Panc1 (cell line): ENCODE measurements at regions not wholly inside any gene's neighbourhood (a gene's known extent, or its start where the extent isn't known, plus 50 kb on each side); places are given as distances from the start of the nearest gene placed in this dataset.

Experiments
- ATAC-seq: fragments of 200-7000 bp; cut with Tn5 transposase; 2 replicates; pipeline ENCODE4 v1.9.1; 2020; ENCODE audit warnings: mild to moderate bottlenecking, moderate library complexity
- BruUV-seq: library from RNA; stranded (reverse); fragments of 400-500 nt; replicated peaks from 2 replicates; lab custom pipeline; 2021; lab: Mats Ljungman, UMichigan
- CTCF ChIA-PET: fragments of 300-600 bp; sonication (Branson Sonifier 250); formaldehyde crosslinking; loops from one replicate; lab custom pipeline; 2022; ENCODE audit warnings: antibody characterized with exemption; lab: Charles Lee
- POLR2A ChIA-PET: fragments of 300-600 bp; sonication (Branson Sonifier 250); formaldehyde crosslinking; loops from one replicate; lab custom pipeline; 2022; ENCODE audit warnings: antibody characterized with exemption; lab: Charles Lee
- DNase-seq: peaks from one replicate; pipeline ENCODE4 v3.0.0-alpha.2; 2010; ENCODE audit warnings: low read depth, low spot score
- H3K27ac ChIP-seq: 2 replicates; pipeline ENCODE4 v1.5.1; 2011; ENCODE audit warnings: mild to moderate bottlenecking, low read length, inconsistent platforms
- H3K27me3 ChIP-seq: fragments of 200-500 bp; sonication (Bioruptor generic); 2 replicates; pipeline ENCODE4 v1.6.0; 2014; ENCODE audit warnings: low read length, inconsistent platforms; ENCODE audit not compliant: control insufficient read depth, insufficient read depth
- H3K36me3 ChIP-seq: fragments of 200-500 bp; sonication (Bioruptor generic); 2 replicates; pipeline ENCODE4 v1.5.1; 2014; ENCODE audit warnings: inconsistent platforms, mild to moderate bottlenecking, low read length, moderate library complexity; ENCODE audit not compliant: control insufficient read depth, insufficient read depth
- H3K4me1 ChIP-seq: 2 replicates; pipeline ENCODE4 v1.5.1; 2011; ENCODE audit warnings: inconsistent platforms, mild to moderate bottlenecking, low read length, moderate library complexity; ENCODE audit not compliant: control insufficient read depth, insufficient read depth
- H3K4me3 ChIP-seq, 2 experiments: 2 replicates each; pipeline ENCODE4 v1.5.1; 2011 to 2012; ENCODE audit warnings: low read depth in 2 of 2, low read length in 2 of 2, mild to moderate bottlenecking in 2 of 2, inconsistent platforms in 1 of 2, moderate library complexity in 1 of 2
- H3K9me3 ChIP-seq: fragments of 200-500 bp; sonication (Bioruptor generic); 2 replicates; pipeline ENCODE4 v1.5.1; 2014; ENCODE audit warnings: low read depth, mild to moderate bottlenecking, inconsistent platforms, low read length, moderate library complexity; ENCODE audit not compliant: control insufficient read depth, insufficient read depth
- POLR2AphosphoS5 ChIP-seq: IDR thresholded peaks from 2 replicates; pipeline ENCODE4 v1.6.1; 2012; ENCODE audit warnings: mild to moderate bottlenecking, low read depth, low read length, moderate library complexity
- SIN3A ChIP-seq: IDR thresholded peaks from 2 replicates; pipeline ENCODE4 v1.6.1; 2012; ENCODE audit warnings: low read depth, mild to moderate bottlenecking, low read length, moderate library complexity, borderline replicate concordance; ENCODE audit not compliant: insufficient read depth
- TCF7L2 ChIP-seq: IDR thresholded peaks from 2 replicates; pipeline ENCODE4 v1.6.1; 2011; ENCODE audit warnings: mild to moderate bottlenecking, low read depth, low read length, inconsistent platforms
- in situ Hi-C: cut with HindIII; loops from 2 replicates; pipeline ENCODE4 v1.10.0; 2016; ENCODE audit warnings: low sequenced_read_pairs, low pct_unique_long_range_greater_than_20kb
- intact Hi-C: fragments of 100-400 bp; cut with micrococcal nuclease; formaldehyde crosslinking; loops from one replicate; pipeline ENCODE4 v1.10.0; 2022; ENCODE audit not compliant: unreplicated experiment
- TF ChIP-seq, protein P1 (sequence below), 2 experiments: IDR thresholded peaks; 2 replicates each; pipeline ENCODE4 v1.6.1; 2011 to 2012; ENCODE audit warnings: low read depth in 2 of 2, control low read depth in 1 of 2, low read length in 1 of 2, mild to moderate bottlenecking in 1 of 2, moderate library complexity in 1 of 2; ENCODE audit not compliant: insufficient read depth in 1 of 2
- TF ChIP-seq, protein P2 (sequence below): fragments of 450-650 bp; IDR thresholded peaks from 2 replicates; pipeline ENCODE4 v1.5.1; 2017; ENCODE audit warnings: mild to moderate bottlenecking

DNA sequence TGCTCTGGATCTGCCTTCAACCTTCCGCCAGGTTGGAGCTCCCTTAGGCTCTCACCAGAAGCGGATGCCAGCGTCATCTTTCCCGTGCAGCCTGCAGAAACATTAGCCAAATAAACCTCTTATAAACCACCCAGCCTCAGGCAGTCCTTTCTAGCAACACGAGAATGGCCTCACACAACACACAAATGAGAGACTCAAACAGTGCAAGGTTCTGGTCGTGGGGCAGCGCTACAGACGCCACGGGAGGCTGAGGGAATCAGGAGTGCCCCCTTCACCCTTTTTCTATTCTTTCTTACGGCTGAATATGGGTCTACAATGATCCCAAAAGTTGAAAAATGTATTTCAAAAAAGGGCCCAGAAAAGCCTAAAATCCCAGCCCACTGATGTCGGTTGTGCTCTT lies 96.4 kb downstream of the FOXL3 start:
- BruUV-seq, result no TSS peak
- H3K27ac ChIP-seq, result no peak overlapping the region
- H3K27me3 ChIP-seq, result peaks cover 8% of the 10 kb centered on the region
- H3K36me3 ChIP-seq, result no peaks in the 10 kb centered on the region
- H3K4me3 ChIP-seq, result no peak overlapping the region
- no peak for ATAC-seq
- CTCF ChIA-PET, result no interaction called here
- TF ChIP-seq TCF7L2 (no peak), SIN3A (no peak), POLR2AphosphoS5 (no peak)
- TF ChIP-seq, protein P1, sequence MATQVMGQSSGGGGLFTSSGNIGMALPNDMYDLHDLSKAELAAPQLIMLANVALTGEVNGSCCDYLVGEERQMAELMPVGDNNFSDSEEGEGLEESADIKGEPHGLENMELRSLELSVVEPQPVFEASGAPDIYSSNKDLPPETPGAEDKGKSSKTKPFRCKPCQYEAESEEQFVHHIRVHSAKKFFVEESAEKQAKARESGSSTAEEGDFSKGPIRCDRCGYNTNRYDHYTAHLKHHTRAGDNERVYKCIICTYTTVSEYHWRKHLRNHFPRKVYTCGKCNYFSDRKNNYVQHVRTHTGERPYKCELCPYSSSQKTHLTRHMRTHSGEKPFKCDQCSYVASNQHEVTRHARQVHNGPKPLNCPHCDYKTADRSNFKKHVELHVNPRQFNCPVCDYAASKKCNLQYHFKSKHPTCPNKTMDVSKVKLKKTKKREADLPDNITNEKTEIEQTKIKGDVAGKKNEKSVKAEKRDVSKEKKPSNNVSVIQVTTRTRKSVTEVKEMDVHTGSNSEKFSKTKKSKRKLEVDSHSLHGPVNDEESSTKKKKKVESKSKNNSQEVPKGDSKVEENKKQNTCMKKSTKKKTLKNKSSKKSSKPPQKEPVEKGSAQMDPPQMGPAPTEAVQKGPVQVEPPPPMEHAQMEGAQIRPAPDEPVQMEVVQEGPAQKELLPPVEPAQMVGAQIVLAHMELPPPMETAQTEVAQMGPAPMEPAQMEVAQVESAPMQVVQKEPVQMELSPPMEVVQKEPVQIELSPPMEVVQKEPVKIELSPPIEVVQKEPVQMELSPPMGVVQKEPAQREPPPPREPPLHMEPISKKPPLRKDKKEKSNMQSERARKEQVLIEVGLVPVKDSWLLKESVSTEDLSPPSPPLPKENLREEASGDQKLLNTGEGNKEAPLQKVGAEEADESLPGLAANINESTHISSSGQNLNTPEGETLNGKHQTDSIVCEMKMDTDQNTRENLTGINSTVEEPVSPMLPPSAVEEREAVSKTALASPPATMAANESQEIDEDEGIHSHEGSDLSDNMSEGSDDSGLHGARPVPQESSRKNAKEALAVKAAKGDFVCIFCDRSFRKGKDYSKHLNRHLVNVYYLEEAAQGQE (IDR thresholded peaks at IDR 0.05; ENCODE audit: insufficient read depth in 1 of 2, low read depth in 2 of 2, low read length in 1 of 2), result no peak
- TF ChIP-seq, protein P2, sequence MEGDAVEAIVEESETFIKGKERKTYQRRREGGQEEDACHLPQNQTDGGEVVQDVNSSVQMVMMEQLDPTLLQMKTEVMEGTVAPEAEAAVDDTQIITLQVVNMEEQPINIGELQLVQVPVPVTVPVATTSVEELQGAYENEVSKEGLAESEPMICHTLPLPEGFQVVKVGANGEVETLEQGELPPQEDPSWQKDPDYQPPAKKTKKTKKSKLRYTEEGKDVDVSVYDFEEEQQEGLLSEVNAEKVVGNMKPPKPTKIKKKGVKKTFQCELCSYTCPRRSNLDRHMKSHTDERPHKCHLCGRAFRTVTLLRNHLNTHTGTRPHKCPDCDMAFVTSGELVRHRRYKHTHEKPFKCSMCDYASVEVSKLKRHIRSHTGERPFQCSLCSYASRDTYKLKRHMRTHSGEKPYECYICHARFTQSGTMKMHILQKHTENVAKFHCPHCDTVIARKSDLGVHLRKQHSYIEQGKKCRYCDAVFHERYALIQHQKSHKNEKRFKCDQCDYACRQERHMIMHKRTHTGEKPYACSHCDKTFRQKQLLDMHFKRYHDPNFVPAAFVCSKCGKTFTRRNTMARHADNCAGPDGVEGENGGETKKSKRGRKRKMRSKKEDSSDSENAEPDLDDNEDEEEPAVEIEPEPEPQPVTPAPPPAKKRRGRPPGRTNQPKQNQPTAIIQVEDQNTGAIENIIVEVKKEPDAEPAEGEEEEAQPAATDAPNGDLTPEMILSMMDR, result no peak
- no peaks in the 10 kb centered on the region for H3K4me1 ChIP-seq
- in situ Hi-C loops, result no loop called here
- intact Hi-C loops, result no loop called here
- no peaks in the 10 kb centered on the region for H3K9me3 ChIP-seq
- DNase-seq, result no peak
- POLR2A ChIA-PET, result no interaction called here

DNA sequence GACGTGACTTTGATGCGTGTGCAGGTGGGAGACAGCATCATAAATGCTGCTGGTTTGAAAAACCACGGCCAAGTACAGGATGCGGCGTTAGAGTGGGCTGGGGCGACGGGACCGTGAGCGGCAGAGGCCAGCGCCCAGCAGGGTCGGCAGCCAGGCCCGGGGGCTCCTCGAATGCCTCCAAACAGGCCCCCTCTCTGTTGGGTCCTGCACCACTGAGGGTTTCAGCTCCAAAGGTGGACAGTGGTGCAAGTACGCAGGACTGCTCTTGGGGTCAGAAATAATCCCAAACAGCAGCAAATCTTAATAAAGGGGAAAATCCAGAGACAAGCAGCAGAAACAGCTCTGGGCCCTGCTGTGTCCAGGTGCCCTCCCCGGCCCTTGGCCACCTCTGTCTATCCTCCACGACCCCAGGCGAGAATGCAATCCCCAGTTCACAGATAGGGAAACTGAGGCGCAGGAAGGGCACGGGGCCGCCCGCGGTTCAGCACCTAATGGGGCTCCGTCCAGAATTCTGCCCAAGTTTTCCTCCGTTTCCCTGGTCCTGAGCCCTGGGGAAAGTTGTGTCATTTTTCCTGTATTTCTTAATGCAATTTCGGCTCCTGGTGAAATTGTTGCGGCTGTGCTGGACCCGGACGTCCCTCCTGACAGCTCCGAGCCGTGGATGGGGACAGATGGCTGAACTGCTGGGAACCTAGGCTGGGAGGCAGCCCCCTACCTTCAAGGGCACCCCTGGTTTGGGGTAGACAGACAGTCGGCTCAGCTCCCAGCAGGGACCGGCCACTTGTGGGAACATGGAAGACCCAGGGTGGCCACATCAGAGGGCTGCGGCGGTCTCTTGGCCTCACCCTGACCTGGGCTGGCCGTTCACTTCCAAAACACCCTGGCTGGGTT lies 97.4 kb downstream of the FOXL3 start:
- CTCF ChIA-PET, result no interaction called here
- BruUV-seq, result no TSS peak
- H3K9me3 ChIP-seq, result no peaks in the 10 kb centered on the region
- no peak overlapping the region for H3K27ac ChIP-seq
- DNase-seq (no peak), ATAC-seq (no peak)
- intact Hi-C loops (no loop called here), in situ Hi-C loops (no loop called here)
- POLR2A ChIA-PET, result no interaction called here
- H3K4me1 ChIP-seq, result no peaks in the 10 kb centered on the region
- TF ChIP-seq, protein P1 (IDR thresholded peaks at IDR 0.05; ENCODE audit: insufficient read depth in 1 of 2, low read depth in 2 of 2, low read length in 1 of 2), result no peak
- TF ChIP-seq POLR2AphosphoS5 (no peak), SIN3A (no peak), TCF7L2 (no peak)
- TF ChIP-seq, protein P2, result no peak
- H3K27me3 ChIP-seq, result peaks cover 8% of the 10 kb centered on the region
- no peak overlapping the region for H3K4me3 ChIP-seq
- no peaks in the 10 kb centered on the region for H3K36me3 ChIP-seq
